Skeletal muscle cell (primary cell): ENCODE measurements at regions not wholly inside any gene's neighbourhood (a gene's known extent, or its start where the extent isn't known, plus 50 kb on each side); places are given as distances from the start of the nearest gene placed in this dataset.

ENCODE experiments used
- DNase-seq: peaks from one replicate; pipeline ENCODE4 v3.0.0-alpha.2; 2010; ENCODE audit warnings: low read depth
- H3K4me3 ChIP-seq: 2 replicates; pipeline ENCODE4 v1.5.1; 2011; ENCODE audit warnings: low read depth, mild to moderate bottlenecking, control low read depth, low read length, moderate library complexity

- H3K4me3 ChIP-seq: no peak overlapping the region
- no peak for DNase-seq
Observed at GRCh38 chr9:13589034-13589737, 309.7 kb upstream of the MPDZ start.

- H3K4me3 ChIP-seq: no peak overlapping the region
- DNase-seq: peak; percentile 27
Observed at GRCh38 chr9:13588151-13589033, 308.9 kb upstream of the MPDZ start.

GRCh38 chr9:13587571-13587970 is 308.1 kb upstream of the MPDZ start:
- no peak overlapping the region for H3K4me3 ChIP-seq
- DNase-seq: no peak

DNA sequence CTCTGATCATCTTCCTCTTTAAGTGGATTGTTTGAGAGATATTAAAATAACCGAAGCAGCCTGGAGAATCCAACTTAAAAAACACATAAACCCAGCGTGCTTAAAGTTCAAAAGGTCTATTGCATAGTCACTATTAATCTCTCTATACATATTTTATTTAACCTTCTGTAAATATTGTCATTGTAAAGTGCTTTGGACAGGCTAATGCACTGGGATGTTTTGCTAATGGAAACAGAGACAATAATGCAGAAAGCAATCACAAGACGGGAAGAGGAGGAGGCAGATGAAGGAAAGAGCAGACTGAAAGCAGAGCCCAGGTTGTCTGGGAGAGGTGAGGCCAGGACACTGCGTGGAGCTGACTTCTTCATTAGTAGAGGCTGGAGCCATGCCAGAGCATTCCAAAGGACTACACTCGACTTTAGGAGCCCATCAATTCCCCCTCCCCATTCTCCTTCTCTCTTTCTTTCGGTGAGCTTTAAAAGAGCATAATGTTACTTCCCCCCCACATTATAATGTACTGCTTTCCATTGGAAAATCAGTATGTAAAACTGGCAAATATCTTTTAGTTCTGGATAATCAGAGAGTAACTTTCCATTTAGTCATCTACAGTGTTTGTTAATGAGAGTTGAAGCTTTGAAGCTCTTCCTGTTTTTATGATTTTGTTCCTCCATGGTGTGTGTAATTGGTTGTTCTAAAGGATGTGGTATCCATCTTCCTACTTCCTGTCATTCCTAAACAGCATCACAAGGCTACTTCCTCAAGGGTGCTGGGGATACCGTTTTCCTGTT is 307.3 kb upstream of the MPDZ start:
- H3K4me3 ChIP-seq: no peak overlapping the region
- DNase-seq: no peak

DNA sequence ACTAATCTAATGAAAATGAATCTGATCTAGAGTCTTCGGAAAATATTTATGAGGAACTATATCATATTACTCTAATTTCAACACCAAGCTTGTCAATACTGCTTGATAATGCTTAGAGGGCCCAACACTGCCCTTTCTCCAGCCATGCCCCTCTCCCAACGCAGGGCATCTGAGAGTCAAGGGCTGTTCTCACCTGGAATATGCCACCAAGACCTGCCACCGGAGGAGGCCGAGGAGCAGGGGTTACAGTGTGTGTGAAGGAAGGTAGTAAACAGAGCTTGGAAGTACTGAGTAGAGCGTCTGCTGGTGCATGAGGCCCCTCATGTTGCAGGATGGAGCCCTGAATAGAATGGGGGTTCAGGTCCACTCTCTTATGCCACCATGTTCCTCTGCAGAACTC is 301.3 kb upstream of the MPDZ start:
- H3K4me3 ChIP-seq: no peak overlapping the region

DNA sequence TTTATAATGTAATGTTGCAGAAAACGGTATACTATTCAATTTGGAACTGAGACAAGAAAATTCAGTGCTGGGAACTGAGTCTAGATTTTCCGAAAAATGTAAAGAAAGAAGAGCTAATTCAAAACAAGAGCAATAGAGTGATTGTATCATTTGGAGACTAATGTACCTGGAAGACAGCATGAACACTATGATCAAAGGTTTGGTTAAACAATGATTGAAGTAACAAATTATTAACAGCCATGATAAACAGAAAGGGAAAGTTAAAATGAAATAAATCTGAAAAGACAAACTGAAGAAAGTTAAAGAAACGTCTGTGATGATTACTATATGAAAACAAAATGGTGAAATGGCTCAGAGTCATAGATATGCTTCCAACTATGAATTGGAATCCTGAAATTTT is 300.6 kb upstream of the MPDZ start:
- DNase-seq: no peak
- H3K4me3 ChIP-seq: no peak overlapping the region

More for the DNA sequence above, 301.3 kb upstream of the MPDZ start:
- no peak for DNase-seq

DNA sequence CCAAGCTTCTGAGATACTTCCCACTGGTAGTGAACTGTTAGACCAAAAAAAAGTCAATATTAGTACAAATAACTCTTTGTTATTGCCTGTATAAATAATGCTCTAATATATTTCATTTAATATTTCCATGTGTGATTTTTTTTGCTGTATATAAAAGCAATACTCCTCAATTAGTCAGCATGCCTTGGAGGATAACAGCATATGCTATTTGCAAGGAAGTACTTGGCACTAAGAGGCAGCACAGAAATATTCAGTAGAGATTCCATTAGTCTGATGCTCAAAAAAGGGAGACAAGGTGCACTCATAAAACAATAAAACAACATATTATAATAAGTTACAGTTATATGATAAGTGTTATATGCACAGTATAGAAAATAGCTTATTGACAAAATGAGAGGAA is 296.6 kb upstream of the MPDZ start:
- no peak for DNase-seq
- H3K4me3 ChIP-seq: no peak overlapping the region

DNA sequence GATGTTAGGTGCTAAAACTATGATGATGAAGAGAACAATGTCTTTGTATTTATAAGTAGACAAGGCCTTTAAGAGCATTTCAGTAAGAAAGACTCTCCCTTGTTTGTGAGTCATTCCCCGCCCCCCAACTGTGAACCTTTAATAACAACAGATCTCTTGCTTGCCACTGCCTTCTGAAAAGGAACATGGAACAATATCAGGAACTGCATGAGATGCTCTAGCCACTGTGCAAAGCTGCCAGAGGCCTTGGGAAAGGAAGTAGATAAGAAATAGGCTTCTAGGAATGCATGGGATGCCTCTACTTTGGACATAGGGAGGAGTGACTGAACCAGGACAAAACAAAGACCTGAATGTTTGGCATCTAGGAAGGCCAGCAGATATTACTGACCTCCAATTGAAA is 296.1 kb upstream of the MPDZ start:
- DNase-seq: no peak
- H3K4me3 ChIP-seq: no peak overlapping the region

GRCh38 chr9:13570068-13570974 is 290.8 kb upstream of the MPDZ start:
- DNase-seq: peak; percentile 44
- H3K4me3 ChIP-seq: no peak overlapping the region

- DNase-seq: no peak
- H3K4me3 ChIP-seq: no peak overlapping the region
Observed at GRCh38 chr9:13569602-13570067, 290.1 kb upstream of the MPDZ start.

GRCh38 chr9:13568841-13569601 is 289.5 kb upstream of the MPDZ start:
- DNase-seq: no peak
- H3K4me3 ChIP-seq: peak overlapping the region; percentile 19

- DNase-seq: no peak
- peak overlapping the region; percentile 19 for H3K4me3 ChIP-seq
Observed at GRCh38 chr9:13568405-13568804, 288.9 kb upstream of the MPDZ start.

DNA sequence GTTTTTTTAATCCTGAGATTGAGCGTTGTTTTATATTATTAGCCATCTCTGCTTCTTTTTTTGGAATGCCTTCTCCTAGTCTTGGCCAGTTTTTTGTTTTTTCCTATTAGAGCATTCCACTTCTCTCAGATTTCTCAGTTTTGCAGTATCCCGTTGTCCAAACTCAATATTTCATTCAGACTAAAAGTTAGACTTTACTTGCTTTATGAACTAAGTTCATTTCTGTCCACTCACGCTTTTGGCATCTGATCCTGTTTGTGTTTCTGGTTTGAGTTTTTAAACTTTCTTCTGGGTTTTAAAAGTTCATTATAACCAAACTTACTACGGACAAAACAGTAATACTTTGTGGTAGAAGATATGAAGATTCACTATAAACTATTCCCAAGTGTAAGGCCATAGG is 288.3 kb upstream of the MPDZ start:
- no peak for DNase-seq
- no peak overlapping the region for H3K4me3 ChIP-seq

DNA sequence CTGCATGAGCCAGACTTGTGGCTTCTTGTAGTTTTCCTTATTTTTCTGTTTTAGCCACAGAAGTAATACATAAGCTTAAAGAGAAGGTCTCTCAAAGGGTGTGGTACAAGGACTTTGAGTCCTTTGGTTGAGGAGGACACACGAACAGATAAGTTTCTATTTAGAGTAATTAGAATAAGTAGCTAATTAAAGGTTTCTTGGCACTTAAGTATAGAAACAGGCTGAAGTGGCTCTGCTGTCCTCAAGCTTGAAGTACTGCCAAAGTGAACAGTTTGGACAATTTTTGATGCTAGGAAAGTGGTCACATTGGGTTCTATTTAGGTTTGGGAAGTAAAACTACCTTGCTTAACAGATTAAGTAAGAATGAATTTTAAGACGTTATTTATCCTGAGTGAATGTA is 278.3 kb upstream of the MPDZ start:
- H3K4me3 ChIP-seq: no peak overlapping the region
- no peak for DNase-seq

GRCh38 chr9:13556656-13557055 is 277.2 kb upstream of the MPDZ start:
- H3K4me3 ChIP-seq: no peak overlapping the region
- no peak for DNase-seq

DNA sequence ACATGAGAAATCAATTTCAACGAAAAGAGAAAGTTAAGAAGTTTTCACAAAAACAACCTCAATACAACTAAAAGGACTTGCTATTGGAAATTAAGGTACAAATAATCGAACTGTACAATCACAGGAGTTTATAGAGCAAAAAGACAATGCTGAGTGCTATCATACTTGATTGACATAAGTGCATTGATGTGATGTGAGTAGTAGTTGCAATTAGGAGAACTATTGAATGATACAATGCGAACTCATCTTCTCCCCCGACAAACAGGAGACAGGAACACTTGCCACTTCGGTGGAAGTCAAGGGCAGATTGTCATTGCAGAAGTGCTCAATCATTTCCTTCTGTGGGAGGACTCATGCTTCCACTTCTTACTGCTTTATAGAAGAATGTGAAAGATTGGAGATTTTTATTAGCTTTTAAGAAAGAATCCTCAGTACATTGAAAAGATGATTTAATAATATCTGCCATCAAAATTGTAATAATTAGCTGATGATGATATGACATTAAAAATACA is 276.6 kb upstream of the MPDZ start:
- no peak overlapping the region for H3K4me3 ChIP-seq

DNA sequence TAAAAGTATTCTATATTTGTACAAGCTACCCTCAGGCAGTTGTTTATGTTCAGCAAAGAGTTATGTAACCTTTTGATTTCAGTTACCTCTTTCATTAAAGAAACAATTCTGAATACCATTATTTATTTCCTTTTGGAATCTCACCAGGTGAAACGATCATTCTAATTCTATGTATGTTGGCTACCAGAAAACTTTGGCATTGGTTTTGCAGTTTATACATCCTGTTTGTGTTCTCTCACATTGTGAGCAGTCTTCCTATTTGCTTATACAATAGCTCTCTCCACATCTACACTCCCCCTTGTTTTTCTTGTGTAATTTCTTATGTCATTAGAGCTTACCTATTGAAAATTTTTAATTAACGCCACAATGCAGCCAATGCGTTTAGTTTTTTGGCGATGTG is 276.0 kb upstream of the MPDZ start:
- DNase-seq: no peak
- no peak overlapping the region for H3K4me3 ChIP-seq

More for the DNA sequence above, 276.6 kb upstream of the MPDZ start:
- no peak for DNase-seq

DNA sequence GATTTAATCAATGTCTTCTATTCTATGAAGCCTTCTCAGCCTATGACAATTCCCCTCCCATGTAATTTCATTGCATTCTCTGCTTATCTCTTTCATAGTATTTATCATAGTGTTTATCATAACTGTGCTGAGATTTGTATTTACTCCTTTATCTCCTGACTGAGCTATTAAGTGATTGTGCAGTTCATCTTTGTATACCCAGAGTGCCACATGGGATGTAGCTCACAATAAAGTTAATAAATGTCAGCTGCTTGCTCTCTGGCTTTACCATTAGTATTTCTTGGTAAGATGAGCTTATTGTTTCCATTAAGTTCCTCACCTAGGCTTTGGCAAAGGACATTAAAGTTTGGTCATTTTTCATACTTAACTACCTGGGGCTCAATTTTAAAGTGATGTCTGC is 275.1 kb upstream of the MPDZ start:
- no peak for DNase-seq
- H3K4me3 ChIP-seq: no peak overlapping the region
